ENCODE measurements at regions not wholly inside any gene's neighbourhood (a gene's known extent, or its start where the extent isn't known, plus 50 kb on each side); places are given as distances from the start of the nearest gene placed in this dataset.
"Not testable (repeated sequence)": the region's sequence is repeated elsewhere in the genome, so short reads cannot be mapped to it uniquely, and the experiment has no call there.

DNA sequence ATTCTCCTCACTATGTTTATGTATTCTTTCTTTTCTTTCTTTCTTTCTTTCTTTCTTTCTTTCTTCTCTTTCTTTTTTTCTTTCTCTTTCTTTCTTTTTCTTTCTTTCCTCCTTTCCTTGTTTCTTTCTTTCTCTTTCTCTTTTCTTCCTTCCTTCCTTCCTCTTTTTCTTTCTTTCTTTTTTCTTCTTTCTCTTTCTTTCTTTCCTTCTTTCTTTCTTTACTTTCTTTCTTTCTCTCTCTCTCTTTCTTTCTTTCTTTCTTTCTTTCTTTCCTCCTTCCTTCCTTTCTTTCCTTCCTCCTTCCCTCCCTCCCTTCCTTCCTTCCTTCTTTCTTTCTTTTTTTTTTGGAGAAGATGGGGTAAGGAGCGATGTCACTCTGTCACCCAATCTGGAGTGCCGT lies 1405.5 kb downstream of the SLITRK5 start:
- no peak for DNase-seq

DNA sequence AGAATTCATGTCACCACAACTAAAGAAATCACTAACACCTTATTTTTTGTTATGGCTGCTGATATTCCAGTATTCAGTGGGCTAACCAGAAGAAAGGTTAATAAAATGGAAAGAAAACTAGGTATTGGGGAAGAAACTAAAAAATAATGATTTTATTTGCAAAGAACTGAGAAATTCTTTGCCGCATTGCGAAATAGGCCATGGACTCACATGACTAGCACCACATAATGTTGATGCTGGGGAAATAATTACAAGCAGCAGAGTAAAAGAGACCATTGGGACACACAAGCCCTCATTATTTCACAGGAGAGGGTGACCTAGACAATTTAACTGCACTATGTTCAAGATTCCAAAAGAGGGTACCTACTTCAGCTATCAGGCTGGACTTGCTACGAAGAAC lies 1411.5 kb downstream of the SLITRK5 start:
- no peak for DNase-seq

DNA sequence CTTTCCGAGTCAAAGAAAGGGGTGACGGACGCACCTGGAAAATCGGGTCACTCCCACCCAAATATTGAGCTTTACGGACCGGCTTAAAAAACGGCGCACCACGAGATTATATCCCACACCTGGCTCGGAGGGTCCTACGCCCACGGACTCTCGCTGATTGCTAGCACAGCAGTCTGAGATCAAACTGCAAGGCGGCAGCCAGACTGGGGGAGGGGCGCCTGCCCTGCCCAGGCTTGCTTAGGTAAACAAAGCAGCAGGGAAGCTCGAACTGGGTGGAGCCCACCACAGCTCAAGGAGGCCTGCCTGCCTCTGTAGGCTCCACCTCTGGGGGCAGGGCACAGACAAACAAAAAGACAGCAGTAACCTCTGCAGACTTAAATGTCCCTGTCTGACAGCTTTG lies 1416.9 kb downstream of the SLITRK5 start:
- DNase-seq, result not testable (repeated sequence)

DNA sequence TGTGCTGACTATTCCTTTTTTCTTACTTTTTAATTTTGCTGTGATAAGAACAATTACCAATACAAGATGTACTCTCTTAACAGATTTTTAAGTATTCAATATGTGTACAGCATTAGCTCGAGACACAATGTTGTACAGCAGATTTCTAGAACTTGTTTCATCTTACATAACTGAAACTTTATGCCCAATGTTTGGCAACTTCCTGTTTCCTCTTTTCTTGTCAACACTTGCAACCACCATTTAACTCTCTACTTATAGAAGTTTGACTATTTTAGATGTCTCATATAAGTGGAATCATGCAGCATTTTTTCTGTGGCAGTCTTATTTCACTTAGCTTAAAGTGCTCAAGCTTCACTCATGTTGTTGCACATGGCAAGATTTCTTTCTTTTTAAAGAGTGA lies 1426.8 kb downstream of the SLITRK5 start:
- DNase-seq, result no peak

DNA sequence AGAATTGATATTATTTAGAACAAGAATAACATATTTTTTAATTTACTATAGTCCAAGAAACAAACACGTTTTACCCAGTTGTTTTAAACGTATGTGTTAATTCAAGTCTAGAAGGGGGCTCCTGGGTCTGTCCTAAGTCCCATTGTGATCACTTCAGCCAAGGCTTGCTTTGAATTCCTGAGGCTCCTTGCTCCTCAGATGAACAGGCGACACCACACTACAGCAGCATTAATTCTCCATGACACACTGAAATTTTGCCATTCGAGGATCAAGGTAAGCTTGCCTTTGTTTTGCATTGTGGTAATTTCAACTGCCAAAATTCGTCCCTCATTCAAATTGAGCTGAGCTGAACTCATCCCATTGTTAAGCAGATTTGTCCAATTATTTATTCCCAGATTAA lies 1442.6 kb downstream of the SLITRK5 start:
- no peak for DNase-seq

DNA sequence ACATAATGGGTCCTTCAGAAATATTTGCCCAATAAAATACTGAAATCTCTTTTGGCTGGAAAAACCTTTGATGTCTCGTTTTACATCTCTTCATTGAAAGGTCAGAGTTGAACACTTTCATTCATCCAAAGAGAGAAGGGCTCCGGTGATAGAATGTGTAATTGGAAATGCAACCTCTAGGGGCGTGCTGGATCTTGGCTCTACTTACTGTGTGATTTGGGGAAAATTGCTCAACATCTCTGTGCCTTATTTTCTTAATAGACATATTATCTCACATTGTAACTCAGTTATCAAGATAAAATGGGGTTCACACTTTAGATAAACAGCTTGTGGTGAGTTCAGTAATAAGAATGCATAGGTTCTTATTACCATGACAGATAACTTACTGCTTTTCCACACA lies 1444.1 kb downstream of the SLITRK5 start:
- no peak for DNase-seq

DNA sequence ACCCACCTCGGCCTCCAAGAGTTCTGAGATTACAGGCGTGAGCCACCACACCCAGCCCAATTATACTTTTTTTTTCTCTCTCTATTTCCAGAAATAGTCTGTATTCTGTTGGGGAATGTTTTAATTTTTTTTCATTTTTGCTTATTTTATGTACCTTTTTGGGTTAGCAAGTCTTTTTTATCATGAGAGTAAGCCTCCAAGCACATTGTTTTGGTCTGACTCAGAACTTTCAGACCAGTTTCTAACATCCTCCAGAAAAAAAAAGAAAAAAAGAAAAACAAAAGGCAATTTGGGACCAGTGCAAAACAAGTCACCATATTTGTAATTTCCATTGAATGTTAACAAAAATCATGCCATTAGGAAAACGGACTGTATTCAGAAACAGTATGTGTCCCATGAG lies 1465.5 kb downstream of the SLITRK5 start:
- no peak for DNase-seq

DNA sequence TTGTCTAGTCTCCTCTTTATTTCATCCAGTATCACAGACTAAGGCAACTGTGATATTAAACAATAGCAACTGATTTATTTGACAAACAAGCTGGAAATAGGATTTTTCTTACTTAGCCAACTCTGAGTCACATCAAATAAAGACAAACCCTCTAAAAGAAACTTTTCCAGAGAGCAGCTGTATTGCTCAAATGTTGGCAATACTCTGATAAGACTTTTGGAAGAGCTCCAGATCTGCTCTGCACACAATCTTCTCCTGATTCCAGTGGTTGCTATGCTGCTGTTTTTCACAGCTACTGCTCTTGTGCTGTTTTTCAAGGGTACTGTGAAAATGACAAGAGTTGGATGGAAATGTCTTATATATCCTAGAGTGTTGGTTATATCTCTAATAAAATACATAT lies 1479.2 kb downstream of the SLITRK5 start:
- no peak for DNase-seq

DNA sequence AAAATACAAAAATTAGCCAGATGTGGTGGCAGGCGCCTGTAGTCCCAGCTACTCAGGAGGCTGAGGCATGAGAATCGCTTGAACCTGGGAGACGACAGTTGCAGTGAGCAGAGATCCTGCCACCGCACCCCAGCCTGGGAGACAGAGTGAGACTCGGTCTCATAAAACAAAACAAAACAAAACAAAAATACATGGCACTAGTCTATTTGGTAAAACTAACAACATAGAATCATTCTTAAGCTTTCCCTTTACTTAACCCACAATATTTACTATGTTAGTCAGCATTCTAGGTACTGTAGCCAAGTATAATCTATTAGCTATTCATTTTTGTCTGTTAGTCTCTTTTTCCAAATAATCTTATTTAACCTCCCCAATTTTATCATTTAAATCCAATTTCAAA lies 1482.8 kb downstream of the SLITRK5 start:
- DNase-seq, result no peak

DNA sequence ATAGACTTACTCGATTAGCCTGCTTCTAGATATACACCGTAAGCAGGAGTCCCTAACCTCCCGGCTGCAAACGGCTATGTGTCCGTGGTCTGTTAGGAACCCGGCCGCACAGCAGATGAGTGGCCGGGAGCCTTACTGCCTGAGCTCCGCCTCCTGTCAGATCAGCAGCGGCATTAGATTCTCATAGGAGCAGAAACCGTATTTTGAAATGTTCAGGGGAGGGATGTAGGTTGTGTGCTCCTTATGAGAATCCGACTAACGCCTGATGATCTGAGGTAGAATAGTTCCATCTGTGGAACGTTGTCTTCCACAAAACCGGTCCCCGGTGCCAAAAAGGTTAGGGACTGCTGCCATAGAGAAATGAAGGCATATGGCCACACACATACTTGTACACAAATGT lies 1491.9 kb downstream of the SLITRK5 start:
- no peak for DNase-seq

DNA sequence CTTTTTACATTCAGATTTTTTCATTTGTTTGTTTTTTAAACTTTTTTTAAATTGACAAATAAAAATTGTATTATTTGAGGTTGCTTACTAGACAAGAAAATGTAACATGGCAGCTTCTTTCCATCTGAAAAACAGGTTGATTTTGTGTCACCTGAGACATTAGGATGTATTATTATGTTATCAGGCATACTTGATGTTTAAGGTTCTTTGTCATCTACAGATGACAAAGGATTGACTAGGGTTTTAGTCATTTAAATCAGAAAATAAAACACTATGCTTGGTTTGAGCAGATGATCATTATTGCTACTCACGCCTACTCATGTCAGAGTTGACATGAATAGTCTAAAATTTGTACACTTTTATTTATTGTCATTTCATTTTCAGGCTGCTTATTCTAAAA lies 1494.5 kb downstream of the SLITRK5 start:
- DNase-seq, result no peak

DNA sequence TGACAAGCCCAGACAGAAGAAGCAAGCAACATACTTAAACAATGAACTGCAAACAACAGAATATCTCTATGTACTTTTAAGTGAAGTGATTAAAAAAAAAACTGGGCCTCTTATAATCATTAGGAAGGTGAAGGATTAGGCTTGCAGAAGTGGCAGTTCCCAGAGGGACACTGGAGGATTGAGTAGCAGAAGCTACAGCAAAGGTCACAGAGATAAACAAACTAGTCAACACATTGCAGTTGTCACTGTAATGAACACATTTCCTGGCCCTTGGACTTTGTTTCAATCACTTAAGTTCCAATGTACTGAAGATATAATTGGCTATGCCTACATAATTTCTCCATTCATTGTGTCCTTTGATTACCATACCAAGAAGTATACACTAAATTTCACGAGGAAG lies 1498.8 kb downstream of the SLITRK5 start:
- no peak for DNase-seq

DNA sequence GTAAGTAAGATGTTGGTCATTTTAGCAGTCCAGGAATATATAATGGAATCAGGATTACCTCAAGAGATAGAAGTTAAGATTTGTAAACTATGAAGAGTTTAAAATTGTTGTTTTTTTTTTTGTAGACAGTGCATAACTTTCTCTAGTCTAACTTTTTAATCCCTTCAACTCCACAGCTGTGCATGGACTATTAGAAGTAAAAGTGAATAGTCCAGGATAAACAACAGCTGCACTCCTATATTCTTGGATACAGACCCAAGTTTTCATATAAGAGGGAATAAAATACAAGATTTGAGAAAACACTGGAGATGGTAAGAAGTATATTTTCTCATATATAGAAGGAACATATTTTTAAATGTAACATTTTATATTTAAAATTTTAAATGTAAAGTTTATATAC lies 1509.9 kb downstream of the SLITRK5 start:
- DNase-seq, result no peak

DNA sequence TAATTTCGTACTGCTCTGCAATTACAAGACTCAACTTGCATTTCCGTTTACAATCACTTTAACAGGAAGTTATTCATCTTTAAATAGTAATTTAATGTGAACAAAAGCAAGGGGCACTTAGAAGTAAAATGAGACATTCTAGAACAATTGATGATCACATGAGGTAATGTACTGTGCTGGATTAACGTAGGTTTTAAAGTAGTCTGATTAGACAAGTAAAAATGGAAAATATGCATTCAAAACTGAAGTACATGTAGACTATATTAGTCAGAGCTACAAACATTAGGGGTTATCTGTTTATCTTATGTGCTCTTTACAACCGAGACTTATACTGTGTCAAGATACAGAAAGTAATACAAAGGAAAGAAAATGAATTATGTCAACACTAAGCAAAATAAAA lies 1528.0 kb downstream of the SLITRK5 start:
- DNase-seq, result no peak

DNA sequence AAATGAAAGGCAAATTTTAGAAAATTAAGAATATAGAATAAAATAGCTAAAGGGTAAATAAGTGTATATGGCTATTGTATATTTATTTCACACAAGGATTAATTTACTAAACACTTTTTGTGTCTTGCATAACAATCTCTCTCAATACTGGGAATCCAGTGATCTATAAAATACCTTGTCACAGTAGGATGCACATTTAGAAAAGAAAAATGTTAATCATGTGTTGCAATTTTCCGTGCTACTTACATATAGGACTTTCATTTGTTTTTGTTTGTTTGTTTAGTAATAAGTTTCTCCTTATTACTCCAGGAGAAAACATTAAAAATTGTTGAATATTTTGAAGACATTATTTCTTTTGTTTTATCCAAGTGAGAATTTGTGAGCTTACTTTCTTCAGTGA lies 1533.3 kb downstream of the SLITRK5 start:
- DNase-seq, result no peak

DNA sequence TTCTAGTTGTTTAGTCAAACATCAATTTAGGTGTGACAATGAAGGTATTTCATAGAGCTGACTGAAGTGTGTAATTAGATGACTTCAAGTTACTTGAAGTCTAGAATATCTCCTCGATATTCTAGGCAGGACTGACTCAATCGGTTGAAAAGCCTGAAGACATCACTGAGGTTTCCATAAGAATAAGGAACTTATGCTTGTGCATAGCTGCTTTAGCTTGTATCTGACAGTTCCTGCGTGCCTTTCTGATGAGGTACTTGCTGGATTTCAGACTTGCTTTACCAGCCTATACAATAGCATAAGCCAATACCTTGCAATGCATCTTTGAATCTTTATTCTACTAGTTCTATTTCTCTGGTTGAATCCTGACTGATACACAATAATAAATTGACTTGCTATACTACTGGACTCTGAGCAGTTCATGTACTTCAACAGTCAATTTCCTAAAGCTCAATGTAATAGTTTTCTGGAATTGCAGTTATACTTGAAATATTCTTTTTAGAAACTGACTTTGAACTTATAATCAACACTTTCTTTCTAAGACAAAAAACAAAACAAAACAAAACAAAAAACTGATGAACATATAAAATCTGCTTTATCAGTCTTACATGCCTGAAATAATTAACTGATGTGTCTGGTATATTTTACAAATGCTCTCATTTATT lies 1534.8 kb downstream of the SLITRK5 start:
- DNase-seq, result no peak

DNA sequence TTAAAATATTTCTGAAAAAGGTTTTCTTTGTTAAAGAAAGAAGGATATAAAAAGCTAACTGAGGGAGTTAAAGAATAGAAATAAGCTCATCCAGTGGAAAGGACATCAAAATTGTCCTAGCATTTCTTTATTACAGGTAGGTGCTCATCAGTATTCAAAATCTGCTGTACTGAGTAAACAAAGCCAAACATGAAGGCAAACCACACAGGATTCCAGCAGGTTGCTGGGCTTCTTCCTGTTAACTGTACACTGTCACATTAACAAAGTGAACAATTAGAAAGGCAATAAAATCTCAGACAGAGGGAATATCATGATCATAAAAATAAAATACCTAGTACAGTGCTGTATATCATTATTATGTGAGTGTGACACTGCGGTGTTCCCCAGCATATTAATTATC lies 1541.0 kb downstream of the SLITRK5 start:
- DNase-seq, result no peak

DNA sequence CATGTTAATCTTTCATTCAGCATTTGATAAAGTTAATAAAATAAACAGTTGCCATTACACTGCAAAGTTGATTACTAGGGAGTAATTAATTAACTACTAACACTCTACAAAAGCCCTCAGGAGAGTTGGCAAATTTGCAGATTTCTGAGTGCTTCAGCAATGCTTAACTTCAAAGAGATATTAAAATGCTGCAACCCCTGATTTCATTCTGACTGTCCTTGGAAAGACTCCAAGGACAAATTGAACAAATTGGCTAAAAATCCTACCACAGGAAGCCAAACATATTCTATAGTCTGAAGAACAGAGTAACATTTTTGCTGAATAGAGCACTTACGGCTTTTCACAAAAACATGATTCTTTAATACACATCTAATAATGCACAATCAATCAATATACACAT lies 1543.0 kb downstream of the SLITRK5 start:
- no peak for DNase-seq

DNA sequence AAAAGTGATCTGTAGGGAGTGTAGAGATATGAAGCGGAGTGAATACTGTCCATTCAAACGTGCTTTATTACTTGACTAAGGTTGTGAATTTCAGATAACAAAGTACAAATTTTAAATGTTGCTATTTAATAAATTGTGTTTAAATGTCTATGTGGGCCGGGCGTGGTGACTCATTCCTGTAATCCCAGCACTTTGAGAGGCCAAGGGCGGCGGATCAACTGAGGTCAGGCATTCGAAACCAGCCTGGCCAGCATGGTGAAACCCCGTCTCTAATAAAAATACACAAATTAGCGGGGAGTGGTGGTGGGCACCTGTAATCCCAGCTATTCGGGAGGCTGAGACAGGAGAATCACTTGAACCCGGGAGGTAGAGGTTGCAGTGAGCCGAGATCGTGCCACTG lies 1544.1 kb downstream of the SLITRK5 start:
- not testable (repeated sequence) for DNase-seq

DNA sequence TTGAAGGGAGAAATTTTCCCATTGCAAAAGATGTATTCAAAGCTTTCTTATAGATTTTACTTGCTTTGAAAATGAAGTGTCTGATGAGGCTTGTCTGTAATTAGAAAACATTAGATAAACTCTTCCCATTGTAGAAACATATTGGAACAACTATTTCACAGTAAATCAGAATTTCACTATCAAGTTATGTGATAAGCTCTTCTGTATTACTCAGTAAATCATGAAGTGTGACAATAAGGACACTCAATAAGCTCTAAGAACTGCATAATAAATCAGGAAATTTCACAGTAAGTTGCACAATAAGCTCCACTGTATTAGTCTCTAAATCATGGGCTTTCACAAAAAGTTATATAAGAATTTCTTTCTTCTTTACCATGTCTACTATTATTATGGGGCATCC lies 1546.6 kb downstream of the SLITRK5 start:
- DNase-seq, result no peak

DNA sequence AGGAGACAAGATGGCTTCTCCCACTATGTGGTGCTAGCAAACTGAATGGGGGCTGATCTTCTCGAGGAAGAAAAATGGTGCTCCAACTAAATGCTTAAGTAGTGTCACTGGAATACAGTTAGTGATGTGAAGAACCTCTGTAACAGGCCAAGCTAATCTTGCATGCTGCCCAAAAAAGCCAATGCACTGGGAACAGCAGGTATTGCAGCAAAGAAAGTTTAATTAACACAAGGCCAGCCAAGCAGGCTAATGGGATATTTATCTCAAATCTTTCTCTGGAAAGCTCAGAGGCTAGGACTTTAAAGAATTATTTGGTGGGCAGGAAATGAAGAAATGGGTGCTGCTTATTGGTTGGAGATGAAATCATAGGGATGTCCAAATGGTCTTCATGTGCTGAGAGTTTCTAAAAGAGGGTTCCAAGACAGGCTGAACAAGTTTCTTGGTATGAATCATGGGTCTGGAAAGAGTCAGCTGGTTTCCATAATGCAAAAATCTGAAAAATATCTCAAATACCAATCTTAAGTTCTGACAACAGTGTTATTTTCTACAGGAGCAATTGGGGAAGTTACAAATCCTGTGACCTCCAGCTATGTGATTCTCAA lies 1550.5 kb downstream of the SLITRK5 start:
- no peak for DNase-seq

DNA sequence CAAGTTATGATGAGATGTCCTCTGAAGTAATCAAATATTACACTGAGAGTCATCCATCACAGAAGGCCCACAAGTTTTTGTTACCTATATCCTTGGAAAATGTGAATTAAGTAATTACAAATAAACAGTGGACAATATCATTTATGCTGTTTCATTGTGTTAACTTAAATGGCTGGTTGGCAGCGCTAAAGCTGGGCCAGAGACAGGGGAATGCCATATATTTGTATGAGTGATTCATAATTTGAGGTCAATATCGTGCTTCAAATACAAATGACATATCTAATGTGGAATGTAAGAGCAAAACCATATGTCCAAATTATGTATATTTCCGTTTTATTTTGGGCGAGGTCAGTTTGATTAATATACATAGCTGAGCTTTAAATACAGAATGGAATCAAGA lies 1556.2 kb downstream of the SLITRK5 start:
- no peak for DNase-seq

DNA sequence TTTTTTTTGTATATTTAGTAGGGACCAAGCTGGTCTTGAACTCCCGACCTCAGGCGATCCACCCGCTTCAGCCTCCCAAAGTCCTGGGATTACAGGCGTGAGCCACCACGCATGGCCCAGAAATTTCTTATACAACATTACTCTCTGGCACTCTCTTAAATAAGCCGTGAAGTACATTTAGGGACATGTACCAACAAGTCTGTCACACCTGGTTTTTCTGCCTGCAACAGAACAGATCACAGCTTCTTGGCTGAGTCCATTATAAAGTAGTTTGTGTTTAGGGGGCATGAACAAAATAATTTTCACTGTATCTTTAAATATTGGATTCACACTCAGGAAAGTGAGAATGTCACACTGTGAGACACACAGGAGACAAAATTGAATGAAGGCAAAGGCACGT lies 1567.3 kb downstream of the SLITRK5 start:
- no peak for DNase-seq

DNA sequence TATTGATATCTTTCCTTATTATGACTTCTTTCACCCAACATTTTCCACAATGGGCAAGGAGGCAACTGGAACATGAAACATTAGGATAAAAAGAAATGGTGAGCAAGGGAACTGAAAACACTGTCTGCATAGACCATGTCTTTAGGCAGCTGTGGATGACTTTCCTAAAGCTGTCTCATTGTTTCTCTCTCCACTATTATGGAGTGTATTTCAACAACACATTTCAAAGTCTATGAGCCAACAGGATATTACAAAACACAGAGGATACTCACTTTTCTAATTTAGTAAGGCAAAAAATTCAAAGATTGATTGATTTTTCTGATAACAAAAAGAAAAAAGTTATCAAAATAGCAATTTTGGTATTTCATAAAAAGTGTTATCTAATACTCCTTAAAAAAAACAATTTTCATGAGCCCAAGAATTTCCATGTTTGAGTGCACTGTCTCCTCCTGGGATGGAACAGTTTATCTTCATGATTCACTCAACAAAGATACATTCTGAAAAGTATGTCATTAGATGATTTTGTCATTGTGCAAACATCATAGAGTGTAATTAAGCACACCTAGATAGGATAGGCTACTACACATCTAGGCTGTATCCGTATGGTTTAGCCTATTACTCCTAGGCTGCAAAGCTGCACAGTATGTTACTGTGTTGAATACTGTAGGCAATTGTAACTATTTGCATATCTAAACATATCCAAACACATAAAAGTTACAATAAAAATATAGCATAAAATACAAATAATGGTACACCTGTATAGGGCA lies 1568.4 kb downstream of the SLITRK5 start:
- no peak for DNase-seq

Data from stimulated activated CD4-positive, alpha-beta T cell treated with anti-CD3 and anti-CD28 coated beads, Interleukin-4, amount 100 ng/mL, for 24 hours (primary cell).